Liver (tissue), 3 donors: ENCODE measurements at regions not wholly inside any gene's neighbourhood (a gene's known extent, or its start where the extent isn't known, plus 50 kb on each side); places are given as distances from the start of the nearest gene placed in this dataset.
"Not testable (repeated sequence)": the region's sequence is repeated elsewhere in the genome, so short reads cannot be mapped to it uniquely, and the experiment has no call there.

Experiments used
- CTCF ChIP-seq: fragments of 150-350 bp; IDR thresholded peaks from 2 replicates; pipeline ENCODE4 v1.5.1; 2017; ENCODE audit warnings: improper control_type of control experiment, low read depth, low read length; ENCODE audit not compliant: missing input control
- FOXA1 ChIP-seq: IDR thresholded peaks from 2 replicates; pipeline ENCODE4 v1.6.1; 2016; ENCODE audit warnings: antibody characterized with exemption
- GABPA ChIP-seq, 2 donors: IDR thresholded peaks in 1 of 2; conservative IDR thresholded peaks in 1 of 2; 2 replicates each; pipeline ENCODE4 v1.6.1; 2016; ENCODE audit warnings: antibody characterized with exemption in 2 of 2, mild to moderate bottlenecking in 1 of 2, moderate library complexity in 1 of 2
- JUND ChIP-seq, 2 donors: IDR thresholded peaks; 2 replicates each; pipeline ENCODE4 v1.6.1; 2016; ENCODE audit warnings: antibody characterized with exemption in 2 of 2
- NR2F2 ChIP-seq: IDR thresholded peaks from 2 replicates; pipeline ENCODE4 v1.6.1; 2016; ENCODE audit warnings: antibody characterized with exemption
- REST ChIP-seq: IDR thresholded peaks from 2 replicates; pipeline ENCODE4 v1.6.1; 2016; ENCODE audit warnings: antibody characterized with exemption, mild to moderate bottlenecking
- SP1 ChIP-seq: IDR thresholded peaks from 2 replicates; pipeline ENCODE4 v1.6.1; 2018; ENCODE audit warnings: antibody characterized with exemption, mild to moderate bottlenecking
- YY1 ChIP-seq: IDR thresholded peaks from 2 replicates; pipeline ENCODE4 v1.6.1; 2016; ENCODE audit warnings: antibody characterized with exemption, mild to moderate bottlenecking
- donor health status: healthy.
- donor health status: healthy.

- not testable (repeated sequence) for TF ChIP-seq CTCF; GABPA (IDR thresholded peaks at IDR 0.05 in 1 of 2, conservative IDR thresholded peaks at IDR 0.05 in 1 of 2); REST; NR2F2; FOXA1; JUND (IDR thresholded peaks at IDR 0.05); YY1; SP1
Measured at GRCh38 chr10:84602543-84602942, 274.2 kb downstream of the CCSER2 start.
